SJCRH30 (cell line): ENCODE measurements at regions not wholly inside any gene's neighbourhood (a gene's known extent, or its start where the extent isn't known, plus 50 kb on each side); places are given as distances from the start of the nearest gene placed in this dataset.
"Not testable (repeated sequence)": the region's sequence is repeated elsewhere in the genome, so short reads cannot be mapped to it uniquely, and the experiment has no call there.

Experiments used
- DNase-seq, 2 experiments: peaks; one replicate each; pipeline ENCODE4 v3.0.0-alpha.2; 2015 to 2020
- H3K27ac ChIP-seq: fragments of 250-450 bp; sonication (Bioruptor Pico); 2 replicates; pipeline ENCODE4 v1.5.1; 2020; ENCODE audit warnings: mild to moderate bottlenecking, moderate library complexity
- H3K27me3 ChIP-seq: fragments of 250-450 bp; sonication (Bioruptor Pico); 2 replicates; pipeline ENCODE4 v1.5.1; 2020; ENCODE audit warnings: mild to moderate bottlenecking, moderate library complexity
- H3K36me3 ChIP-seq: fragments of 250-450 bp; sonication (Bioruptor Pico); 2 replicates; pipeline ENCODE4 v1.5.1; 2020; ENCODE audit warnings: mild to moderate bottlenecking, moderate library complexity
- H3K4me1 ChIP-seq: fragments of 250-450 bp; sonication (Bioruptor Pico); 2 replicates; pipeline ENCODE4 v1.5.1; 2020; ENCODE audit warnings: mild to moderate bottlenecking, moderate library complexity
- H3K4me3 ChIP-seq: fragments of 250-450 bp; sonication (Bioruptor Pico); 2 replicates; pipeline ENCODE4 v1.5.1; 2020; ENCODE audit warnings: mild to moderate bottlenecking, moderate library complexity
- H3K9me3 ChIP-seq: fragments of 250-450 bp; sonication (Bioruptor Pico); replicated peaks from 2 replicates; pipeline ENCODE4 v1.5.1; 2020; ENCODE audit warnings: mild to moderate bottlenecking, moderate library complexity

- DNase-seq = no peak
- no peak overlapping the region for H3K27ac ChIP-seq
Observed at GRCh38 chr5:125440905-125441304, 694.5 kb upstream of the ZNF608 start.

GRCh38 chr5:125446986-125447385 is 700.5 kb upstream of the ZNF608 start:
- no peak overlapping the region for H3K27ac ChIP-seq
- no peaks in the 10 kb centered on the region for H3K4me1 ChIP-seq
- DNase-seq = no peak
- no peak overlapping the region for H3K4me3 ChIP-seq
- H3K27me3 ChIP-seq = no peaks in the 10 kb centered on the region
- H3K9me3 ChIP-seq = no peaks in the 10 kb centered on the region; the same call in none of the 2 replicates
- H3K36me3 ChIP-seq = no peaks in the 10 kb centered on the region

More at GRCh38 chr5:125440905-125441304, 694.5 kb upstream of the ZNF608 start:
- no peak overlapping the region for H3K4me3 ChIP-seq
- no peaks in the 10 kb centered on the region; the same call in none of the 2 replicates for H3K9me3 ChIP-seq
- no peaks in the 10 kb centered on the region for H3K27me3 ChIP-seq
- no peaks in the 10 kb centered on the region for H3K4me1 ChIP-seq
- no peaks in the 10 kb centered on the region for H3K36me3 ChIP-seq

GRCh38 chr5:125450771-125451170 is 704.3 kb upstream of the ZNF608 start:
- no peak for DNase-seq
- Histone ChIP-seq H3K4me1 (peaks cover 10% of the 10 kb centered on the region), H3K36me3 (no peaks in the 10 kb centered on the region), H3K27me3 (no peaks in the 10 kb centered on the region), H3K4me3 (no peak overlapping the region), H3K9me3 (peaks cover 3% of the 10 kb centered on the region; the same call in 1 of the 2 replicates), H3K27ac (no peak overlapping the region)

DNA sequence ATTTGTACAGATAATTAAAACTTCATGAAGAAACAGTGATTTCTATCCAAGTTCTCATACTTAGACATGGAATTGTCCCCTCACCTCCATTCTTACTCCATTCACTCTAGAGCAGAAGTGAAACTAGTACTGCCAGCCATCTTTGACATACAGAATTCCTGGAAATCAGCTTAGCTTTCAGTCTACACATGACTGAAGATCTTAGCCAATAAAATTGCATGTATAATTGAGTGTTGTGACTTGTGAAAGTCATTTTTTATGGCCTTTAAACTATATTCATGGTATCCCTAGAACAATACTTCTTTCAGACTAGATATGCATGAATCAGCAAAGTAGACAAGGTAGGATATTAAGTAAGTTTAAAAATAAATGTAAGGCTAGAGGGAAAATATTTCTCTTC is 705.2 kb upstream of the ZNF608 start:
- peaks cover 10% of the 10 kb centered on the region for H3K4me1 ChIP-seq
- H3K9me3 ChIP-seq = peaks cover 3% of the 10 kb centered on the region; the same call in 1 of the 2 replicates
- no peaks in the 10 kb centered on the region for H3K36me3 ChIP-seq
- no peak for DNase-seq
- no peaks in the 10 kb centered on the region for H3K27me3 ChIP-seq
- no peak overlapping the region for H3K27ac ChIP-seq
- no peak overlapping the region for H3K4me3 ChIP-seq

- no peak overlapping the region for H3K4me3 ChIP-seq
- H3K9me3 ChIP-seq = peaks cover 3% of the 10 kb centered on the region
- no peaks in the 10 kb centered on the region for H3K36me3 ChIP-seq
- H3K27ac ChIP-seq = no peak overlapping the region
- H3K27me3 ChIP-seq = no peaks in the 10 kb centered on the region
- peaks cover 10% of the 10 kb centered on the region for H3K4me1 ChIP-seq
- DNase-seq = no peak
Observed at GRCh38 chr5:125452991-125453390, 706.6 kb upstream of the ZNF608 start.

DNA sequence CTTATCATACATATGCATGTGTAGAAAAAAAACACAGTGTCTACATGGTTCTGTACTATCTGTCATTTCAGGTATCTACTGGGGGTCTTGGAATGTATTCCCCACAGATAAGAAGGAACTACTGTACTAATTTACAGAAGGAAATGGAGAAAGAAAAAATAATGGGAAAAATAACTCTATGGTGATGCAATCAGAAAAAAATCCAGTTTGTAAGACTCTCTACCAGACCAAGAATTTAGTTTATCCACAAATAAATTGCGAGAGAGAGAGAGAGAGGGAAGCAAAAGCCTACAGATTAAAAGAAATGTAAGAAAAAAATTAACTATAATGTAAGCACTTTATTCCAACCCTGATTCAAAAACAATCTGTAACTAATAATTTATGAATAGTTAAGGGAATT is 708.6 kb upstream of the ZNF608 start:
- Histone ChIP-seq H3K36me3 (no peaks in the 10 kb centered on the region), H3K4me3 (no peak overlapping the region), H3K27me3 (no peaks in the 10 kb centered on the region), H3K27ac (no peak overlapping the region), H3K4me1 (peaks cover 10% of the 10 kb centered on the region), H3K9me3 (peaks cover 3% of the 10 kb centered on the region)
- no peak for DNase-seq

DNA sequence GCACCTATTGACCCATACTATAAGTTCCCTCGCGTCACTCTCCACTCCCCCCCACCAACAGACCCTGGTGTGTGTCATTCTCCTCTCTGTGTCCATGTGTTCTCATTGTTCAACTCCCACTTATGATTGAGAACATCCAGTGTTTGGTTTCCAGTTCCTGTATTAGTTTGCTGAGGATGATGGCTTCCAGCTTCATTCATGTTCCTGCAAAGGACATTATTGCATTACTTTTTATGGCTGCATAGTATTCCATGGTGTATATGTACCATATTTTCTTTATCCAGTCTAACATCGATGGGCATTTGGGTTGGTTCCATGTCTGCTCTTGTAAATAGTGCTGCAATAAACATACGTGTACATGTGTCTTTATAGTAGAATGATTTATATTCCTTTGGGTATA is 709.6 kb upstream of the ZNF608 start:
- not testable (repeated sequence) for H3K4me3 ChIP-seq, H3K9me3 ChIP-seq, DNase-seq, H3K27ac ChIP-seq, H3K27me3 ChIP-seq, H3K36me3 ChIP-seq
- peaks cover 10% of the 10 kb centered on the region for H3K4me1 ChIP-seq

GRCh38 chr5:125457617-125458016 is 711.2 kb upstream of the ZNF608 start:
- Histone ChIP-seq H3K27ac (no peak overlapping the region), H3K4me1 (peaks cover 13% of the 10 kb centered on the region), H3K9me3 (peaks cover 3% of the 10 kb centered on the region; the same call in 1 of the 2 replicates), H3K4me3 (no peak overlapping the region), H3K27me3 (no peaks in the 10 kb centered on the region), H3K36me3 (no peaks in the 10 kb centered on the region)
- DNase-seq = no peak

- H3K4me1 ChIP-seq = peaks cover 13% of the 10 kb centered on the region
- not testable (repeated sequence) for H3K36me3 ChIP-seq, H3K4me3 ChIP-seq, H3K27ac ChIP-seq, H3K27me3 ChIP-seq, H3K9me3 ChIP-seq, DNase-seq
Observed at GRCh38 chr5:125458949-125459348, 712.5 kb upstream of the ZNF608 start.

GRCh38 chr5:125461641-125462072 is 715.2 kb upstream of the ZNF608 start:
- Histone ChIP-seq H3K4me3 (no peak overlapping the region), H3K36me3 (no peaks in the 10 kb centered on the region), H3K4me1 (0 out of 2 replicates have a peak, but pooled peaks cover 2% of the 10 kb centered on the region), H3K27me3 (no peaks in the 10 kb centered on the region), H3K9me3 (peaks cover 2% of the 10 kb centered on the region; the same call in 1 of the 2 replicates), H3K27ac (no peak overlapping the region)
- peak; percentile 14 to 41 for DNase-seq

- 0 out of 2 replicates have a peak, but pooled peaks cover 2% of the 10 kb centered on the region for H3K9me3 ChIP-seq
- H3K4me1 ChIP-seq = 0 out of 2 replicates have a peak, but pooled peaks cover 2% of the 10 kb centered on the region
- DNase-seq = no peak
- H3K27me3 ChIP-seq = no peaks in the 10 kb centered on the region
- H3K36me3 ChIP-seq = no peaks in the 10 kb centered on the region
- no peak overlapping the region for H3K27ac ChIP-seq
- H3K4me3 ChIP-seq = no peak overlapping the region
Observed at GRCh38 chr5:125463466-125464092, 717.1 kb upstream of the ZNF608 start.

- no peak overlapping the region for H3K27ac ChIP-seq
- no peaks in the 10 kb centered on the region for H3K27me3 ChIP-seq
- DNase-seq = no peak
- H3K4me1 ChIP-seq = peaks cover 5% of the 10 kb centered on the region; the same call in 1 of the 2 replicates
- H3K9me3 ChIP-seq = 0 out of 2 replicates have a peak, but pooled peaks cover 2% of the 10 kb centered on the region
- no peak overlapping the region for H3K4me3 ChIP-seq
- H3K36me3 ChIP-seq = no peaks in the 10 kb centered on the region
Observed at GRCh38 chr5:125464847-125465432, 718.5 kb upstream of the ZNF608 start.

DNA sequence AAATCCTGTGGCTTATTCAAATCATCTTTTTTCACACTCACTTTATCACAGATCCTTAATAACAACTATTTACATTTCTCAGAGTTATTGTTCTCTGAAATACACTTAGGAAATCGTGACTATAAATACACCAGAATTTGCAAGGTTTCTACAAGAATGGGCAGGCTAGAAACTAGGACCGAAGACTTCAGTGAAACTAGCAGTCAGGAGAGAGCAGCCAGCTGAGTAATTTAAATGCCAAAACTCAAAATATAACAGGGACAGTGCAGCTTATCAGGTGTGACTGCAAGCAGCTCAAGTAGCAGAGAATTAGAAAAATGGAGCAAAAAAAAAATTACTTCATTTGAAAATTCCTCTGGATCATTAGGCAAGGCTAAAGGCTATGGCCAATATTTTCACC is 719.3 kb upstream of the ZNF608 start:
- Histone ChIP-seq H3K36me3 (no peaks in the 10 kb centered on the region), H3K27me3 (no peaks in the 10 kb centered on the region), H3K27ac (no peak overlapping the region), H3K4me3 (no peak overlapping the region), H3K9me3 (0 out of 2 replicates have a peak, but pooled peaks cover 2% of the 10 kb centered on the region), H3K4me1 (peaks cover 11% of the 10 kb centered on the region)
- DNase-seq = no peak

DNA sequence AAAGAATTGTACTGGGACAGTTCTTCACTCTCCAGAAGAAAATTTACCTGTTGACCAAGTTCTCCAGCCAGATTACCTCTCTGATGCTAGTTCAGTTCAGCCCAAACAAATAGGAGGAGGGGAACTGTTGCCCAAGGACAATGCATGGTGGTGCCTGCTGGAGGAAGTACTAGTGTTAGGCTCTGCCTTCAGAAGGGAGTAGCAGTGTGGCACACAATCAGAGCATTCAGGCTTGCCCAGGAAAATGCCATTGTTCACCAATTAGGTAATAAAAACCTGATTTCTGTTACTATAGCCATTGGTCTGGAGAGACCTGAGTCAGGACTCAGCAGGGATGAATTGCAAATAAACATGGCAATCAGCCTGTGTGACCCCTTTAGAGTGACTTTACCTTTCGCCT is 720.8 kb upstream of the ZNF608 start:
- H3K36me3 ChIP-seq = no peaks in the 10 kb centered on the region
- DNase-seq = no peak
- 0 out of 2 replicates have a peak, but pooled peaks cover 2% of the 10 kb centered on the region for H3K9me3 ChIP-seq
- peaks cover 10% of the 10 kb centered on the region for H3K4me1 ChIP-seq
- no peak overlapping the region for H3K4me3 ChIP-seq
- H3K27ac ChIP-seq = no peak overlapping the region
- H3K27me3 ChIP-seq = no peaks in the 10 kb centered on the region

- H3K27ac ChIP-seq = no peak overlapping the region
- H3K9me3 ChIP-seq = no peaks in the 10 kb centered on the region
- H3K4me3 ChIP-seq = no peak overlapping the region
- no peaks in the 10 kb centered on the region for H3K36me3 ChIP-seq
- H3K4me1 ChIP-seq = peaks cover 10% of the 10 kb centered on the region
- peak in 1 of 2 experiments; percentile 54 for DNase-seq
- H3K27me3 ChIP-seq = no peaks in the 10 kb centered on the region
Observed at GRCh38 chr5:125470280-125470902, 724.0 kb upstream of the ZNF608 start.
